HG03108 (cell line): ENCODE measurements at regions not wholly inside any gene's neighbourhood (a gene's known extent, or its start where the extent isn't known, plus 50 kb on each side); places are given as distances from the start of the nearest gene placed in this dataset.
"Not testable (repeated sequence)": the region's sequence is repeated elsewhere in the genome, so short reads cannot be mapped to it uniquely, and the experiment has no call there.

Experiments used
- ATAC-seq: cut with Tn5 transposase; IDR thresholded peaks from one replicate; pipeline ENCODE4 v1.9.1; 2021; ENCODE audit warnings: moderate library complexity; ENCODE audit not compliant: unreplicated experiment

DNA sequence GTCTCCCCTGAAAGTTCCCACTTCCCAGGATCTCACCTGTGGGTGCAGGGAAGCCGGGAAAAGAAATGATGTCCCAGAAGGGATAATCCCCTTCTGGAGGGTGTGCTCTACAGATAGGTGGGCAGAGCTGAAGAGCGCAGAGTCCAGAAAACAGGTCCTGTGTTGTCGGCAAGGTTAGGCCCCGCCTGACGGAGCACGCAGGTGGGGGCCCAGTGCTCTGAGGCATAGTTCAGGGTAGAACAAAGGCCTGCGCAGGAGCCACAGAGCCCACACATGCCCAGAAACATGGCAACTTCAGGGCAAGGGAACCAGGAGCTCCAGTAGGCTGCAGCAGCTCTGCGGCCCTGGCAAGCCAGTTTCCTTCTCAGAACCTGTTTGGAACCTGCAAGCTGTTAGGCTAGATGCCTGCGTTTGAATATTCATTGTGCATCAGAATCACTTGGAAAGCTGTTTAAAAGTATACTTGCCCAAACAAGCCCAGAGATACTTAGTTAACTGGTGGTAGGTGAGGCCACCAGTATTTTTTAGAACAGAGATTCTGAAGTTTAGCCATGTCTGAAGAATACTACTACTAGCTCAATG is 386.6 kb downstream of the BUD13 start:
- ATAC-seq = no peak

DNA sequence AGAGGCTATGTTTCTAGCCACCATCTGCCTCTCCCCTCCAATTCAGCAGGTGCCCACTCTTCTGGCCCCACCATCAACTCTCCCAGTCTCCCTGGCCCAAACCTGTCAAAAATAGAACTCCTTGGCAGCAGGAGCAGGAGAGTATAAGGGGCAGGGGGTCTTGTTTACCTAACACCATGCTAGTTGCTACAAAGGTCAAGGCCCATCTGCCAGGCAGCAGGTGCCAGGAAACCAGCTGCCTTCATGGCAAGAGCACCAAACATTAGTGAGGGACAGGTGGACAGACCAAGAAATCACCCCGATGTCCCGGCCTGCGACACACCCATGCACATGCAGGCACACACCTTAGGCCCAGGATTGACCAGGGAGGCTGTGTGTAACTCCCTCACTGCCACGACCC is 387.9 kb downstream of the BUD13 start:
- ATAC-seq = no peak

DNA sequence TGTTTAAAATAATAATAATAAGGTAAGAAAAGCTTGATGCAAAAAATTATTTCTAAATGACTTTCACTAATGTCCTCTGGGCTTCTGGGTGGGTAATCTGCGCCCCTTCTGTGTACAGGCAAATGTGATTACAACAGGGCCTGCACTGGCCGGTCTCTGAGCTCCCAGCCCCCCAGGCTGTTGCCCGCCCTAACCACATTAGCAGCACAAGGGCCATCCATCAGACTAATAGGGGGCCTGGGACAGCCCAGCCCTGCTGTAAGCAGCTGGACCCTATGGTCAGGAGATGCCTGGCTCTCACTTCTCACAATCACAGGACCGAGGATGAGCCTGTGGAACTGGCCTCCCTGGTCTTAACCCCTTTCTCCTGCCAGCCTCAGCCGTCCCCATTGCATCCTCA is 388.4 kb downstream of the BUD13 start:
- ATAC-seq = no peak

- ATAC-seq = no peak
These were observed 393.5 kb downstream of the BUD13 start for GRCh38 chr11:116379185-116379828.

- no peak for ATAC-seq
These were observed 396.2 kb downstream of the BUD13 start for GRCh38 chr11:116376547-116376946.

DNA sequence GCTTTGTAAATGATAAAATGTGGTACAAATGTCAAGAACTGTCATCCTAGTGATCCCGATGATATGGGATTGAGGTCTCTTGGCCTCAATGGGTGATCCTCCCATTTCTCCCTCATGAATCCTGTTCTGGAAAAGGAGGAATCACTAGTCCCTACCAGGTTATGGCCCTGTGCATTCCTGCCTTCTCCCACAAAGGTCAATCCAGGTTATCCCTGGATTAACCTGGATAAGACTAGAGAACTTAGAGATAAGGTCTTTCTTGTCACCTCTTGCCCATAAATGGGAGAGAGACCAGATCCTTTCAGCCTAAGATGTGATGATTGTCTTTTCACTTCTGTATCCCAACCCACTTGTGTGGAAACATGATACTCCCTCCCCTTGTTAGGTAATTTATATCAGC is 396.7 kb downstream of the BUD13 start:
- ATAC-seq = no peak

DNA sequence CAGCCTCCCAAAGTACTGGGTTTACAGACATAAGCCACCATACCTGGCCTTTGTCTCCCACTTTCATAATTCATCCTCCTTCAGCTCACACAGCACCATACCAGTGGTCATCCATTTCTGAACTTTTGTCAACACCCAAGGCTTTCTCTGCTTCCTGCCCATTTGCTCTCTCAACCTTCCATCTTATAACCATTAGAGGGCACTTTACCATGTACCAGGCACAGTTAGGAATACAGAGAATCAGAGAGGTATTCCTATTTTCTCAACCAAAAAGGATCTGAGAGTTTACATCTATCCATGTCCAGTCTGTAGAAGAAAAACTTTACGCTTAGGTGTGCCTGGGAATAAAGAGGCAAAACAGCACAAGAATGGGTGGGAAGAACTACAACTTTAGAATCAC is 397.6 kb downstream of the BUD13 start:
- no peak for ATAC-seq

GRCh38 chr11:116374085-116374484 is 398.7 kb downstream of the BUD13 start:
- no peak for ATAC-seq

- ATAC-seq = no peak
These were observed 399.5 kb downstream of the BUD13 start for GRCh38 chr11:116373104-116373944.

DNA sequence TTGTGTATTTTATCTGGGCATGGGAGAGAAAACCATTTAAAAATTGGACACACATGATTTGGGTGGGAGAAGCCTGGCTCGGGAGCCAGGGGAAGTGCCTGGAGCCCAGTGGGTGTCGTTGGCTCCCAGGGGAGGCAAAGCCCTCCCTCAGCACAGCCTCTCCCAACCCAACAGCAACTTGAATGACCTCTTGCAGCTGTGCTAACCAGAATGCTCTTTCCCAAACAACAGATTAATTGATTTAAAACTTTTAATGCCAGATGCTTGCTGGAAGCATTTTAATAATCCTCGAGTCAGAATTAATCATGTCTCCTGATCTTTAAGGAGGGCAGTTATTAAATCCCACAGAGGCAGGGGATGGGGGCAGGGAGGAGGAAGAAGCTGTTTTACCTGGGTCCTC is 401.6 kb downstream of the BUD13 start:
- no peak for ATAC-seq

GRCh38 chr11:116368784-116369183 is 404.0 kb downstream of the BUD13 start:
- no peak for ATAC-seq

DNA sequence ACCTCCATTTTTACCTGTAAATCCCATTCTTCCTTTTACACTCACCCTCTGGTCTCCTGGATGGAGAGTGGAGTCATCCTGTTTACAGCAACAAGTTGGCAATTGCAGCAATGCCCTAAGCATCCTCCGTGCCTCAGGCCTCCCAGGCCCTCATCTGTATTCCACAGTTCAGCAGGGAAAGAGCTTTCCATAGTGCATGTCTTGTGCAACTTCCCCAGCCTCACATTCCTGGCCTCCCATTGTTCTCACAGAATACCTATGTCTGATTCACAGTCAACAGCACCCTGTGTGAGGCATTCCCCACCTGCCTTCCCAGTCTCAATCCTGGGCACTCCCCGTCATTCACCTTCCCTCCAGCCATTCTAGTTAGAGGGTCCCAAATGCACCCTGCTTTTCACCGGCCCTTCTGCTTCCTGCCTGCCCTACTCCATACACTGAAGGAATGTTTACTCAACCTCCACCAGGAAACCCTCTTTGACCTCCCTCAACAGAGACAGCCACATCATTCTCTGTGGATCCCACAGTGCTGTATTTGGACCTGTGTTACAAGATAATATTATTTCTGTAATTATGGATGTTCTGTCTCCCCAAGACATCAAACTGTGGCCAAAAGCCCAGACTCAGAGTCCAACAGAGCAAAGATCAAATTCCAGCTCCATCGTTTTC is 405.7 kb downstream of the BUD13 start:
- no peak for ATAC-seq

DNA sequence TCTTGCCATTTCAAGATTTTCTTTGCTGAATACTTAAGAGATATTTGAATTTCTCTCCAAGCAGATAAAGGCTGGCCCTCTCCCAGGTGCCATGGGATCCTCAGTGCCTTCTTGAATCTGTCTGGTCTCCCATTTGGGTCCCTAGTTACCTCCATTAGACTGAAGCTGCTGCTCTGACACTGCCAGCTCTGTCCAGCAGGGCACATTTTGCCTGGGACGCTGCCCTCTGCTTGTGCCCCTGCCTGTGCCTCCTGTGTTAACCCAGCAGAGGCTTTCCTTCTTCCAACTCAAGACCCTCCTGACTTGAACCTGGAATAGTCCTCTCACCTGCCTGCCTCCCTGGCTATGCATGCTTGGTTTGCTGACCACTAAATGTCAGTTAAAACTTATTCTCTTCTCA is 406.3 kb downstream of the BUD13 start:
- no peak for ATAC-seq

GRCh38 chr11:116364925-116365324 is 407.9 kb downstream of the BUD13 start:
- not testable (repeated sequence) for ATAC-seq

DNA sequence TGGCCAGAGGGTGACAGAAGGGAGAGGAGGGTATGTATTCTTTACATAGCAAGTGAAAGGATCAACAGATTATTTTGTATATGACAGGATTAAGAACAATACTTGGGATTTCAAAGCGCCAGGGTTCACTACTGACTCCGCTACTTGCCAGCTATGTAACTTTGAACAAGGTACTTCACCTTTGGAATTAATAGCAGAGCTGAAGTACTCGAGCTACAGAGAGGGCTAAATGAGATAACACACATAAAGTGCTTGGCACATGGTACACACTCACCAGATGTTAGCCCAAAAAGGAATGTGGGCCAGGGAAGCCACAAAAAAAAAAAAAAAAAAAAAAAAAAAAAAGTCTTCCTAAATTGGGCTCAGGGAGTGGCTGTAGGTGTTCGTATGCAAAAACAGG is 408.4 kb downstream of the BUD13 start:
- ATAC-seq = no peak

- no peak for ATAC-seq
These were observed 412.4 kb downstream of the BUD13 start for GRCh38 chr11:116360221-116360941.

DNA sequence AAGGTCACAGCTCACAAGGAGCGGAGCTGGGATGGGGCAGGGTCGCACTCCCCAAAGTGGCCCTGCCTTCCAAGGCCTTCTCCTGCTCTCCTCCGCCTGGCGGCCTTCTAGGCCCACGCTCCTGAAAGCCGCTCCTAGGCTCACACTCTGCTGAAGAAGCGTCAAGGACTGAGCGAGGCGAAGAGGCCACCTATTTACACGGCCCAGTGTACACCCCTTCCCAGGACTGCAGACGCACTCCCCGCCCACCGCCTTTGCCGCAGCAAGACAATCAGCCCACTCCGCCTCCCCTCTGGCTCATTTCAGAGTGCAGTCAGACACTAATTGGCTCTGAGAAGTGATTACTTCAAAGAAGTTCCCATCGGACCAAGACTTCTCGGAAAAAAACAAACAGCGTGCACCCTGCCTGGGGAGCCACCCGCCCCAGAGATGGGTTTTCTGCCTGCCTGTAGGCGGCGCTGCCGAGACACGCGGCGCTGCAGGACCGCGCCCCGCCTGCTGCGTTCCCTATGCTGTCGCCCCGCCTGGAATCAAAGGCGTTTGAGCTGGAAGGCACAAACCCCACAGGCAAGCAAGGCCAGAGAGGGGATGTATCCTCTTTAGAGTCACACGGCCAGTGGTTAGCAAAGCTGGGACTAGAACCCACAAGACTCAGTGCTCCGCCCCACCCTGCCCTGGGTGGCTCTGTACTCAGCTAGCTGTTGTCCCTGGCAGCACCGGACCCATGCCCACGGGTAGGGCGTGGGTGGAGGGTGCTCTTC is 414.8 kb downstream of the BUD13 start:
- ATAC-seq = no peak

GRCh38 chr11:116356451-116356850 is 416.3 kb downstream of the BUD13 start:
- ATAC-seq = no peak

- no peak for ATAC-seq
These were observed 417.7 kb downstream of the BUD13 start for GRCh38 chr11:116355104-116355503.

DNA sequence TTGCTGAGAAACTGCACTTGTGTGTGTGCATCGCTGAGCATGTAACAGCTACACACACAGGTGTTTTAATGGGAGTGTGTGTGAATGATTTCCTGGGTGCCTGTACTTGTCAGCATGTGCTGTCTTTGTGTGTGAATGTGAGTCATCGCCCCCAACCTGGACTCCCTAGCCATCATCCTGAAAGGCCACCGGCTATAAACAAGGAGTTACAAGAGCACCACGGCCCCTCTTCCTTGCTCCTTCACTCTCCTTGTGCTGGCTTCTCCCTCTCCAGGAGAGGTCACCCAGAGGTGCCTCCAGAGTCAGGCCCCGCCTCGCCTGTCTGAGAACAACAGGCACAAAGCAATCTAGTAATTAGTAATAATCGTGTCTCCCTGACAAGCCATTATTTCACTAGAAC is 419.2 kb downstream of the BUD13 start:
- ATAC-seq = no peak
